K562 (cell line): ENCODE measurements at regions not wholly inside any gene's neighbourhood (a gene's known extent, or its start where the extent isn't known, plus 50 kb on each side); places are given as distances from the start of the nearest gene placed in this dataset.

Experiments used
- ATAC-seq: fragments of 200-7000 bp; cut with Tn5 transposase; 3 replicates; pipeline ENCODE4 v1.9.1; 2020; ENCODE audit warnings: moderate library complexity
- BruUV-seq: library from RNA; stranded (reverse); fragments of 400-500 nt; replicated peaks from 2 replicates; lab custom pipeline; 2021; lab: Mats Ljungman, UMichigan
- CTCF ChIA-PET: fragments of 300-600 bp; formaldehyde crosslinking; extraction: SDS; loops from one replicate; lab custom pipeline; 2021; ENCODE audit warnings: low intra/inter-chr PET ratio; lab: Yijun Ruan, JAX
- POLR2A ChIA-PET: fragments of 300-600, 350-650 bp; sonication (Branson Sonifier 250); formaldehyde crosslinking; extraction: SDS; loops from one replicate; lab custom pipeline; 2021; ENCODE audit warnings: antibody characterized with exemption, inconsistent platforms; lab: Yijun Ruan, JAX
- DNase-seq, 4 experiments: peaks; one replicate each; pipeline versions ENCODE4 v3.0.0 to v3.0.0-alpha.2; 2011 to 2018; ENCODE audit warnings: low spot score in 3 of 4, mixed read lengths in 3 of 4; ENCODE audit errors: extremely low read depth in 1 of 4
- FAIRE-seq: peaks from 2 replicates; lab custom pipeline; 2011; peaks lifted over from hg19 to GRCh38; lab: Jason Lieb, UNC
- H2AFZ ChIP-seq: 2 replicates; pipeline ENCODE4 v1.6.0; 2011; ENCODE audit warnings: low read depth, low read length, control low read depth, inconsistent platforms
- H3K27ac ChIP-seq: fragments of 200-600 bp; 3 replicates; pipeline ENCODE4 v1.8.0; 2011; ENCODE audit warnings: low read depth, mild to moderate bottlenecking, control low read depth, inconsistent platforms, low read length, moderate library complexity, mixed read lengths; ENCODE audit errors: extremely low read depth
- H3K27me3 ChIP-seq, 2 experiments: fragments of 300-600 bp in 1 of 2; 2 replicates in 1 of 2; 3 replicates in 1 of 2; pipeline versions ENCODE4 v1.6.0 to v1.8.0; 2011; ENCODE audit warnings: inconsistent platforms in 2 of 2, low read length in 2 of 2, mild to moderate bottlenecking in 1 of 2, mixed read lengths in 1 of 2, moderate library complexity in 1 of 2; ENCODE audit not compliant: control insufficient read depth in 2 of 2, insufficient read depth in 2 of 2
- H3K36me3 ChIP-seq: fragments of 300-600 bp; 3 replicates; pipeline ENCODE4 v1.8.0; 2011; ENCODE audit warnings: mild to moderate bottlenecking, low read length, inconsistent platforms; ENCODE audit not compliant: control insufficient read depth, insufficient read depth
- H3K4me1 ChIP-seq, 2 experiments: fragments of 200-600 bp in 1 of 2; replicated peaks in 1 of 2; 2 replicates in 1 of 2; 3 replicates in 1 of 2; pipeline versions ENCODE4 v1.5.1 to v1.8.0; 2011; ENCODE audit warnings: inconsistent platforms in 2 of 2, low read length in 2 of 2, mild to moderate bottlenecking in 1 of 2, mixed read lengths in 1 of 2, moderate library complexity in 1 of 2; ENCODE audit not compliant: control insufficient read depth in 2 of 2, insufficient read depth in 2 of 2
- H3K4me2 ChIP-seq: 2 replicates; pipeline ENCODE4 v1.6.1; 2011; ENCODE audit warnings: low read length, control low read depth, inconsistent platforms, mixed read lengths; ENCODE audit not compliant: insufficient read depth
- H3K4me3 ChIP-seq: fragments of 200-600 bp; sonication (generic), shearing (Covaris generic); 2 replicates; pipeline ENCODE4 v1.5.1; 2016; ENCODE audit warnings: control low read depth, inconsistent platforms
- H3K79me2 ChIP-seq: fragments of 200-600 bp; 3 replicates; pipeline ENCODE4 v1.8.0; 2011; ENCODE audit warnings: low read length, inconsistent platforms; ENCODE audit not compliant: control insufficient read depth, insufficient read depth
- H3K9ac ChIP-seq, 2 experiments: 2 replicates each; pipeline versions ENCODE4 v1.6.0 to v1.6.1; 2011; ENCODE audit warnings: low read depth in 2 of 2, low read length in 2 of 2, control low read depth in 1 of 2, inconsistent platforms in 1 of 2, mild to moderate bottlenecking in 1 of 2, mixed read lengths in 1 of 2; ENCODE audit not compliant: insufficient read depth in 1 of 2
- H3K9me1 ChIP-seq: one replicate; pipeline ENCODE4 v1.6.0; 2011; ENCODE audit warnings: inconsistent platforms, mild to moderate bottlenecking, low read length, moderate library complexity; ENCODE audit not compliant: control insufficient read depth, insufficient read depth
- H3K9me3 ChIP-seq: replicated peaks from 2 replicates; pipeline ENCODE4 v1.5.1; 2011; ENCODE audit warnings: low read depth, low read length, inconsistent platforms; ENCODE audit not compliant: control insufficient read depth, insufficient read depth
- H4K20me1 ChIP-seq: replicated peaks from 2 replicates; pipeline ENCODE4 v1.6.1; 2011; ENCODE audit warnings: low read length, inconsistent platforms, mixed read lengths; ENCODE audit not compliant: control insufficient read depth, insufficient read depth
- BRCA1 ChIP-seq, 2 experiments: fragments of 450-650 bp in 1 of 2; sonication (generic) in 1 of 2; formaldehyde crosslinking in 1 of 2; IDR thresholded peaks; 2 replicates each; pipeline versions ENCODE4 v1.5.0 to v1.6.1; 2017 to 2020; ENCODE audit warnings: mild to moderate bottlenecking in 1 of 2, missing genetic modification reagents in 1 of 2
- EP300 ChIP-seq: IDR thresholded peaks from 2 replicates; pipeline ENCODE4 v1.6.1; 2012; ENCODE audit warnings: low read length, improper control_type of control experiment
- EWSR1 ChIP-seq: fragments of 450-650 bp; IDR thresholded peaks from 2 replicates; pipeline ENCODE4 v1.6.1; 2018; ENCODE audit warnings: borderline replicate concordance, mild to moderate bottlenecking, low read depth, moderate library complexity; ENCODE audit not compliant: partially characterized antibody
- KAT7 ChIP-seq: sonication (generic); formaldehyde crosslinking; IDR thresholded peaks from 2 replicates; pipeline ENCODE4 v1.8.0; 2022; ENCODE audit warnings: missing genetic modification reagents, mild to moderate bottlenecking, borderline replicate concordance
- MECOM ChIP-seq: fragments of 250-450 bp; sonication (Bioruptor Pico); IDR thresholded peaks from 2 replicates; pipeline ENCODE4 v1.8.0; 2022; ENCODE audit warnings: inconsistent platforms
- NCOA2 ChIP-seq, 2 experiments: fragments of 450-650 bp; IDR thresholded peaks; 2 replicates each; pipeline ENCODE4 v1.6.1; 2018; ENCODE audit warnings: mild to moderate bottlenecking in 2 of 2, moderate library complexity in 1 of 2; ENCODE audit not compliant: partially characterized antibody in 2 of 2
- NFIX ChIP-seq: fragments of 250-450 bp; sonication (Bioruptor Pico); IDR thresholded peaks from 2 replicates; pipeline ENCODE4 v1.4.0; 2020; ENCODE audit warnings: low read depth, mild to moderate bottlenecking, moderate library complexity
- NR4A1 ChIP-seq, 2 experiments: fragments of 250-450 bp in 1 of 2; fragments of 450-650 bp in 1 of 2; sonication (Bioruptor Pico) in 1 of 2; IDR thresholded peaks; 2 replicates each; pipeline versions ENCODE4 v1.4.0 to v1.6.1; 2016 to 2020; ENCODE audit warnings: mild to moderate bottlenecking in 2 of 2, missing compliant biosample characterization in 1 of 2, missing genetic modification characterization in 1 of 2, moderate library complexity in 1 of 2
- PBX2 ChIP-seq, 2 experiments: IDR thresholded peaks in 1 of 2; conservative IDR thresholded peaks in 1 of 2; 2 replicates each; pipeline ENCODE4 v1.6.1; 2016; ENCODE audit warnings: low read depth in 2 of 2, mild to moderate bottlenecking in 1 of 2, missing compliant biosample characterization in 1 of 2, missing genetic modification characterization in 1 of 2, moderate library complexity in 1 of 2
- SMARCA4 ChIP-seq: fragments of 450-650 bp; IDR thresholded peaks from 2 replicates; pipeline ENCODE4 v1.6.1; 2016
- SRSF1 ChIP-seq: fragments of 200-400 bp; formaldehyde crosslinking; IDR thresholded peaks from 2 replicates; pipeline ENCODE4 v1.6.1; 2017; ENCODE audit warnings: mild to moderate bottlenecking, low read depth, low read length, moderate library complexity
- WHSC1 ChIP-seq: IDR thresholded peaks from one replicate; pipeline ENCODE4 v1.6.1; 2012; ENCODE audit warnings: low read length, control low read depth, inconsistent platforms
- ZNF212 ChIP-seq: fragments of 450-650 bp; formaldehyde crosslinking; IDR thresholded peaks from 2 replicates; pipeline ENCODE4 v1.4.0; 2020; ENCODE audit warnings: mild to moderate bottlenecking
- ZNF316 ChIP-seq: fragments of 450-650 bp; IDR thresholded peaks from 2 replicates; pipeline ENCODE4 v1.6.1; 2016
- WGBS: fragments of 100-300 bp; shearing (Covaris generic); methylation state at CpG from one replicate; pipeline ENCODE4 v1.1.6; 2016; ENCODE audit warnings: low coverage, mixed read lengths; ENCODE audit not compliant: insufficient coverage; ENCODE audit errors: missing lambda C conversion rate; 5-methylcytosine and 5-hydroxymethylcytosine counted together
- in situ Hi-C: fragments of 300-500 bp; cut with MboI; formaldehyde crosslinking; loops from 4 replicates; pipeline ENCODE4 v1.15.0; 2018; ENCODE audit warnings: inconsistent platforms, mixed read lengths
- intact Hi-C: fragments of 100-400 bp; cut with micrococcal nuclease; formaldehyde crosslinking; loops from 2 replicates; pipeline ENCODE4 v1.14.2; 2022

GRCh38 chr18:45249246-45249661, 366.0 kb upstream of the SLC14A2 start:
- no peak overlapping the region for H3K9ac ChIP-seq
- H3K4me3 ChIP-seq: no peak overlapping the region
- ATAC-seq (no peak), DNase-seq (no peak), FAIRE-seq (no peak)
- H3K27ac ChIP-seq: no peak overlapping the region
- H3K9me3 ChIP-seq: no peaks in the 10 kb centered on the region
- H2AFZ ChIP-seq: no peak overlapping the region
- no peak for TF ChIP-seq NCOA2 (IDR thresholded peaks at IDR 0.05; ENCODE audit: partially characterized antibody in 2 of 2)
- no peak for TF ChIP-seq BRCA1 (IDR thresholded peaks at IDR 0.05)
- TF ChIP-seq BRCA1 (CRISPR knock-in tag; IDR thresholded peaks at IDR 0.05): no peak
- H3K4me2 ChIP-seq: no peak overlapping the region
- H3K36me3 ChIP-seq: no peaks in the 10 kb centered on the region
- H3K9me1 ChIP-seq: no peaks in the 10 kb centered on the region
- CTCF ChIA-PET: no interaction called here
- POLR2A ChIA-PET: no interaction called here
- no TSS peak for BruUV-seq
- no peaks in the 10 kb centered on the region for H3K27me3 ChIP-seq
- no peaks in the 10 kb centered on the region for H4K20me1 ChIP-seq
- WGBS: 0% methylated on average over 1 of the region's 1 CpG
- H3K4me1 ChIP-seq: no peaks in the 10 kb centered on the region
- intact Hi-C loops (no loop called here), in situ Hi-C loops (no loop called here)
- H3K79me2 ChIP-seq: no peaks in the 10 kb centered on the region

- Histone ChIP-seq H3K27ac (no peak overlapping the region), H3K4me3 (no peak overlapping the region), H3K79me2 (no peaks in the 10 kb centered on the region), H4K20me1 (no peaks in the 10 kb centered on the region), H3K9me1 (no peaks in the 10 kb centered on the region), H3K9ac (no peak overlapping the region), H3K36me3 (no peaks in the 10 kb centered on the region), H3K9me3 (no peaks in the 10 kb centered on the region), H2AFZ (no peak overlapping the region), H3K4me1 (no peaks in the 10 kb centered on the region), H3K27me3 (no peaks in the 10 kb centered on the region), H3K4me2 (no peak overlapping the region)
- intact Hi-C loops: no loop called here
- no TSS peak for BruUV-seq
- in situ Hi-C loops: no loop called here
- FAIRE-seq (no peak), DNase-seq (no peak), ATAC-seq (no peak)
- WGBS: 5% methylated on average over 2 of the region's 3 CpGs
- ChIA-PET POLR2A (no interaction called here), CTCF (no interaction called here)
- no peak for TF ChIP-seq PBX2 (CRISPR knock-in tag; IDR thresholded peaks at IDR 0.05; ENCODE audit: low read depth)
- no peak for TF ChIP-seq PBX2 (tag; conservative IDR thresholded peaks at IDR 0.05; ENCODE audit: low read depth)
- TF ChIP-seq EWSR1: no peak
- TF ChIP-seq EP300: no peak
- TF ChIP-seq ZNF212: no peak
- TF ChIP-seq SRSF1: no peak
- TF ChIP-seq WHSC1: no peak
- TF ChIP-seq MECOM (CRISPR knock-in tag): no peak
- TF ChIP-seq NFIX (CRISPR knock-in tag): no peak
- no peak for TF ChIP-seq SMARCA4
- no peak for TF ChIP-seq ZNF316
- no peak for TF ChIP-seq KAT7 (CRISPR knock-in tag)
- TF ChIP-seq NR4A1 (CRISPR knock-in tag; IDR thresholded peaks at IDR 0.05): no peak
- no peak for TF ChIP-seq NR4A1 (tag; IDR thresholded peaks at IDR 0.05)
Measured at GRCh38 chr18:45250479-45250878, 364.8 kb upstream of the SLC14A2 start.
